Brain microvascular endothelial cell (primary cell): ENCODE measurements at regions not wholly inside any gene's neighbourhood (a gene's known extent, or its start where the extent isn't known, plus 50 kb on each side); places are given as distances from the start of the nearest gene placed in this dataset.

Experiments used
- DNase-seq: peaks from one replicate; pipeline ENCODE4 v3.0.0-alpha.2; 2020
- H3K27ac ChIP-seq: fragments of 250-450 bp; sonication (Bioruptor Pico); 2 replicates; pipeline ENCODE4 v1.5.1; 2020; ENCODE audit warnings: mild to moderate bottlenecking, moderate library complexity
- H3K27me3 ChIP-seq: fragments of 250-450 bp; sonication (Bioruptor Pico); replicated peaks from 2 replicates; pipeline ENCODE4 v1.5.1; 2020; ENCODE audit warnings: mild to moderate bottlenecking
- H3K36me3 ChIP-seq: fragments of 250-450 bp; sonication (Bioruptor Pico); replicated peaks from 2 replicates; pipeline ENCODE4 v1.5.1; 2020; ENCODE audit warnings: mild to moderate bottlenecking
- H3K4me3 ChIP-seq: 2 replicates; pipeline ENCODE4 v1.5.1; 2011; ENCODE audit warnings: low read depth, mild to moderate bottlenecking, control low read depth, low read length, moderate library complexity
- in situ Hi-C: cut with HindIII; loops from 2 replicates; pipeline ENCODE4 v1.10.0; 2017; ENCODE audit warnings: low sequenced_read_pairs, low pct_ligation_motif_present
- TF ChIP-seq, protein P1 (sequence below): IDR thresholded peaks from 2 replicates; pipeline ENCODE4 v1.5.1; 2011; ENCODE audit warnings: low read depth, mild to moderate bottlenecking, moderate library complexity, low read length, control low read depth, inconsistent platforms; ENCODE audit errors: missing control alignments

- H3K27ac ChIP-seq, result no peak overlapping the region
- H3K4me3 ChIP-seq, result no peak overlapping the region
- no peak for DNase-seq
- no peaks in the 10 kb centered on the region for H3K36me3 ChIP-seq
- TF ChIP-seq, protein P1, sequence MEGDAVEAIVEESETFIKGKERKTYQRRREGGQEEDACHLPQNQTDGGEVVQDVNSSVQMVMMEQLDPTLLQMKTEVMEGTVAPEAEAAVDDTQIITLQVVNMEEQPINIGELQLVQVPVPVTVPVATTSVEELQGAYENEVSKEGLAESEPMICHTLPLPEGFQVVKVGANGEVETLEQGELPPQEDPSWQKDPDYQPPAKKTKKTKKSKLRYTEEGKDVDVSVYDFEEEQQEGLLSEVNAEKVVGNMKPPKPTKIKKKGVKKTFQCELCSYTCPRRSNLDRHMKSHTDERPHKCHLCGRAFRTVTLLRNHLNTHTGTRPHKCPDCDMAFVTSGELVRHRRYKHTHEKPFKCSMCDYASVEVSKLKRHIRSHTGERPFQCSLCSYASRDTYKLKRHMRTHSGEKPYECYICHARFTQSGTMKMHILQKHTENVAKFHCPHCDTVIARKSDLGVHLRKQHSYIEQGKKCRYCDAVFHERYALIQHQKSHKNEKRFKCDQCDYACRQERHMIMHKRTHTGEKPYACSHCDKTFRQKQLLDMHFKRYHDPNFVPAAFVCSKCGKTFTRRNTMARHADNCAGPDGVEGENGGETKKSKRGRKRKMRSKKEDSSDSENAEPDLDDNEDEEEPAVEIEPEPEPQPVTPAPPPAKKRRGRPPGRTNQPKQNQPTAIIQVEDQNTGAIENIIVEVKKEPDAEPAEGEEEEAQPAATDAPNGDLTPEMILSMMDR, result no peak
- in situ Hi-C loops, result no loop called here
- no peaks in the 10 kb centered on the region for H3K27me3 ChIP-seq
Measured at GRCh38 chr21:31482460-31482859, 138.4 kb upstream of the TIAM1 start.

DNA sequence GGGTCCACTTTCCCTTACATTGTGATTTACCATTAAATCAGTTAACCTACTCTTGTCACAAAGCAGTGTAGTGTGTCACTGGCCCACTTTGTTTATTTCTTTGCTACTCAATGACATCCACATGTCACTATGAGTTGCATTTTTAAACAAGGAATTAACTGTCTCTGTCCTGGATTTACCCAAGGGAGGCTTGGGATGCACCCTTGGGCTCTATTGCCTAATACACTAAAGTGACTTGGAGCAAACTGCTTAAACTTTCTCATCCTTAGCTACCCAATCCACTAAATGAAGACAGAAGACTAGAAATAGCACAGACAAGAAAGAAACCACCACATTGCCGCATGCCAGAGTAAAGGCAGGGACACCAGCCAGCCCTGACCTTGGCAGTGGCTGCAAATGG lies 136.2 kb upstream of the TIAM1 start:
- no peak overlapping the region for H3K27ac ChIP-seq
- TF ChIP-seq, protein P1, result no peak
- no peak overlapping the region for H3K4me3 ChIP-seq
- in situ Hi-C loops, result no loop called here
- H3K36me3 ChIP-seq, result no peaks in the 10 kb centered on the region
- H3K27me3 ChIP-seq, result no peaks in the 10 kb centered on the region
- no peak for DNase-seq

DNA sequence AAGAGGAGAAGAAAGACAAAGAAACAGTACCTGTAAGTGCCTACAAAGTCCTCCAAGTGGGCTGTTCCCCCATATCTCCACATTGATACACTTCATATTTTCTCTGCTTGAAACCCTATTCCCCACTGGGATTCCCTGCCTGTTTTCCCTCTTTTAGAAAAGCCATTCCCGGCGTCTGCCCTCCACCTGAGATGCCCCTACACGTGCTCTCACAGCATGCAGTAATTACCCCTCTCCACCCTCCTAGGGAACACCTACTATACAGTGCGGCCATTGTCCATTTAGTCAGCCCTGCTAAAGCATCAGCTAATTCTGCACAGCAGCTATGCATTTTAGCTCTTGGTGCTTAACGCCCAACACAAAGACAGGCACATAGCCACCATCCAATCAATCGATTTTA lies 135.7 kb upstream of the TIAM1 start:
- no peak for DNase-seq
- TF ChIP-seq, protein P1, result no peak
- H3K27me3 ChIP-seq, result no peaks in the 10 kb centered on the region
- no peak overlapping the region for H3K4me3 ChIP-seq
- in situ Hi-C loops, result no loop called here
- H3K27ac ChIP-seq, result no peak overlapping the region
- no peaks in the 10 kb centered on the region for H3K36me3 ChIP-seq

DNA sequence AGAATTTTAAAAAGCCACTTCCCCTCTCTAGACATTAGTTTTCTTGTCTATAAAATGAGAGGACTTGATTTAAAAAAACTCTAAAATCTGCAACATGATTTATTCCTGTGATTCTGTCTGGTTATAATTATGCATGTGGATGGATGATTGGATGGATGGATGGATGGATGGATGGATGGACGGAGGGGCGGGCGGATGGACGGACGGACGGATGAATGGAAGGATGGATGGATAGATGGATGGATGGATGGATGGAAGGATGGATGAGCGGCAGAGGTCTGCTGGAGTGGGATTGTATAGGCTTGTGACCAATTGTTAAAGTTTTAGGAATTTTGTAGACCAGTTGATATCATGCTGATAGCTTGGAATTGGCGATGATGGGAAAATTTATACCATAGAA lies 135.2 kb upstream of the TIAM1 start:
- no peak for DNase-seq
- in situ Hi-C loops, result no loop called here
- Histone ChIP-seq H3K27me3 (no peaks in the 10 kb centered on the region), H3K36me3 (no peaks in the 10 kb centered on the region), H3K4me3 (no peak overlapping the region), H3K27ac (no peak overlapping the region)
- TF ChIP-seq, protein P1, result no peak

DNA sequence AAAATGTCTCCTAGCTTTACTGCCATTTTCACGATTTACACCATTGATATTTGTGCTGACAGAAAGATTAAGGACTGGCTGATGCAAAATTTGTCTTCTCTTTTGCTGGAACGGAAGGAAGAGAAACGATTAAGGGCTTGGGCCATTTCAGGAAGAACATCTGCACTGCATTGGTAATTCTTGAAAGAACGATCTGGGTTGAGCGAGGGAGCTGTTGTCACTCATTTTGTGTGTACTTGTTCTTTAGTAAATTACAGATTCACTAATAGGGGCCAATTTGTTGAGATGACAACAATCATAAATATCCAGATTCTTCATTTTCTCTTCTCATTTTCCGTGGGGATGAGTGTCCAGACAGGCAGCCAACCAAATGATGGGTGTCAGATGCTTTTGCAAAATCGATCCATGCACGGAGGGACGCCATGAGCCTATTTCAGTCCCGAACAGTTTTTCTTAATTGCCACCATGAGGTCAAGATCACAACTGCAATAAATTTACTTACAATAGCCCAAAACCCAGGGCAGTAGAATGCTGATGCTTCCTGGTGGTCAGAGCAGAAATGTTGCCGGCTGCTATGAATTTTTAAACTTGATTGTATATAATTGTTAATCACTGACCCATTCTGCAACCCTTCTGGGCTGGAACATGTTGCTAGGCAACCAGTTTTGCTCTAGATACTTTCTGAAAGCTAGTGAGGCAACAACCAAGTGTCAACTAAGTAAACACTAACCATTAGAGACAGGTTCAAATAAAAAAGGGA lies 132.4 kb upstream of the TIAM1 start:
- DNase-seq, result no peak
- TF ChIP-seq, protein P1, result peak; percentile 39
- in situ Hi-C loops, result no loop called here
- Histone ChIP-seq H3K27me3 (no peaks in the 10 kb centered on the region), H3K4me3 (no peak overlapping the region), H3K27ac (no peak overlapping the region), H3K36me3 (no peaks in the 10 kb centered on the region)

GRCh38 chr21:31475223-31475622 lies 131.2 kb upstream of the TIAM1 start:
- TF ChIP-seq, protein P1, result no peak
- H3K36me3 ChIP-seq, result no peaks in the 10 kb centered on the region
- no peak overlapping the region for H3K4me3 ChIP-seq
- no peak overlapping the region for H3K27ac ChIP-seq
- DNase-seq, result no peak
- in situ Hi-C loops, result no loop called here
- H3K27me3 ChIP-seq, result no peaks in the 10 kb centered on the region
